ENCODE measurements at regions not wholly inside any gene's neighbourhood (a gene's known extent, or its start where the extent isn't known, plus 50 kb on each side); places are given as distances from the start of the nearest gene placed in this dataset.
A peak's percentile ranks its signal among the peaks of the same experiment; 100 is the strongest.

DNA sequence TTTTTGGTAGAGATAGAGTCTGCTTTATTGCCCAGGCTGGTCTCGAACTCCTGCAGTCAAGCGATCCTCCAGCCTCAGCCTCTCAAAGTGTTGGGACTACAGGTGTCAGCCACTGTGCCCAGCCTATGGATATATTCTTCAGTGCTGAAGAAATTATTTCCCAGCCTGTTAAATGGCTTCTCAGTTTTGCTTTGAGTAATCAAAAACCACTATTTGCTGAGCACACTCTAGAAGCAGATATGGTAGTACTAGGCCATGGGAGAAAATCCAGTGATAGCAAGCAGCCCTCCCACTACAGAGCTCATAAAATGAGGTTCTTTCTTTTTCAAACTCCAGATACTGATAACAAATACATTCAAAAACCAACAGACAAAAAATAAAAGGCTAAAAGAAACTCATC is 80.6 kb upstream of the CLDN10 start:
- DNase-seq (ENCODE audit: low spot score) (no peak), ATAC-seq (no peak)
- POLR2A ChIA-PET, result no interaction called here
- CTCF ChIA-PET, result interaction anchor here (1.7 to 3.9 kb wide), 2 partner anchors 68 to 280 kb away, joined by 11 to 21 read pairs; no protein-coding TSS in a partner anchor
- peaks cover 13% of the 10 kb centered on the region for H3K4me1 Mint-ChIP-seq
- TF ChIP-seq CREB1 (CRISPR knock-in tag; IDR thresholded peaks at IDR 0.05) (no peak), NR1H2 (CRISPR knock-in tag; IDR thresholded peaks at IDR 0.05) (no peak), MYBL2 (CRISPR knock-in tag; IDR thresholded peaks at IDR 0.05) (no peak), ZNF396 (CRISPR knock-in tag; IDR thresholded peaks at IDR 0.05; ENCODE audit: borderline replicate concordance) (no peak), ZNF671 (CRISPR knock-in tag; IDR thresholded peaks at IDR 0.05) (no peak), NR2C2 (CRISPR knock-in tag; IDR thresholded peaks at IDR 0.05) (no peak)
- TF ChIP-seq, protein P1, sequence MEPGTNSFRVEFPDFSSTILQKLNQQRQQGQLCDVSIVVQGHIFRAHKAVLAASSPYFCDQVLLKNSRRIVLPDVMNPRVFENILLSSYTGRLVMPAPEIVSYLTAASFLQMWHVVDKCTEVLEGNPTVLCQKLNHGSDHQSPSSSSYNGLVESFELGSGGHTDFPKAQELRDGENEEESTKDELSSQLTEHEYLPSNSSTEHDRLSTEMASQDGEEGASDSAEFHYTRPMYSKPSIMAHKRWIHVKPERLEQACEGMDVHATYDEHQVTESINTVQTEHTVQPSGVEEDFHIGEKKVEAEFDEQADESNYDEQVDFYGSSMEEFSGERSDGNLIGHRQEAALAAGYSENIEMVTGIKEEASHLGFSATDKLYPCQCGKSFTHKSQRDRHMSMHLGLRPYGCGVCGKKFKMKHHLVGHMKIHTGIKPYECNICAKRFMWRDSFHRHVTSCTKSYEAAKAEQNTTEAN (CRISPR knock-in tag; IDR thresholded peaks at IDR 0.05), result no peak
- TF ChIP-seq, protein P2, sequence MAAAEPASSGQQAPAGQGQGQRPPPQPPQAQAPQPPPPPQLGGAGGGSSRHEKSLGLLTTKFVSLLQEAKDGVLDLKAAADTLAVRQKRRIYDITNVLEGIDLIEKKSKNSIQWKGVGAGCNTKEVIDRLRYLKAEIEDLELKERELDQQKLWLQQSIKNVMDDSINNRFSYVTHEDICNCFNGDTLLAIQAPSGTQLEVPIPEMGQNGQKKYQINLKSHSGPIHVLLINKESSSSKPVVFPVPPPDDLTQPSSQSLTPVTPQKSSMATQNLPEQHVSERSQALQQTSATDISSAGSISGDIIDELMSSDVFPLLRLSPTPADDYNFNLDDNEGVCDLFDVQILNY (CRISPR knock-in tag; IDR thresholded peaks at IDR 0.05), result no peak
- TF ChIP-seq, protein P3, sequence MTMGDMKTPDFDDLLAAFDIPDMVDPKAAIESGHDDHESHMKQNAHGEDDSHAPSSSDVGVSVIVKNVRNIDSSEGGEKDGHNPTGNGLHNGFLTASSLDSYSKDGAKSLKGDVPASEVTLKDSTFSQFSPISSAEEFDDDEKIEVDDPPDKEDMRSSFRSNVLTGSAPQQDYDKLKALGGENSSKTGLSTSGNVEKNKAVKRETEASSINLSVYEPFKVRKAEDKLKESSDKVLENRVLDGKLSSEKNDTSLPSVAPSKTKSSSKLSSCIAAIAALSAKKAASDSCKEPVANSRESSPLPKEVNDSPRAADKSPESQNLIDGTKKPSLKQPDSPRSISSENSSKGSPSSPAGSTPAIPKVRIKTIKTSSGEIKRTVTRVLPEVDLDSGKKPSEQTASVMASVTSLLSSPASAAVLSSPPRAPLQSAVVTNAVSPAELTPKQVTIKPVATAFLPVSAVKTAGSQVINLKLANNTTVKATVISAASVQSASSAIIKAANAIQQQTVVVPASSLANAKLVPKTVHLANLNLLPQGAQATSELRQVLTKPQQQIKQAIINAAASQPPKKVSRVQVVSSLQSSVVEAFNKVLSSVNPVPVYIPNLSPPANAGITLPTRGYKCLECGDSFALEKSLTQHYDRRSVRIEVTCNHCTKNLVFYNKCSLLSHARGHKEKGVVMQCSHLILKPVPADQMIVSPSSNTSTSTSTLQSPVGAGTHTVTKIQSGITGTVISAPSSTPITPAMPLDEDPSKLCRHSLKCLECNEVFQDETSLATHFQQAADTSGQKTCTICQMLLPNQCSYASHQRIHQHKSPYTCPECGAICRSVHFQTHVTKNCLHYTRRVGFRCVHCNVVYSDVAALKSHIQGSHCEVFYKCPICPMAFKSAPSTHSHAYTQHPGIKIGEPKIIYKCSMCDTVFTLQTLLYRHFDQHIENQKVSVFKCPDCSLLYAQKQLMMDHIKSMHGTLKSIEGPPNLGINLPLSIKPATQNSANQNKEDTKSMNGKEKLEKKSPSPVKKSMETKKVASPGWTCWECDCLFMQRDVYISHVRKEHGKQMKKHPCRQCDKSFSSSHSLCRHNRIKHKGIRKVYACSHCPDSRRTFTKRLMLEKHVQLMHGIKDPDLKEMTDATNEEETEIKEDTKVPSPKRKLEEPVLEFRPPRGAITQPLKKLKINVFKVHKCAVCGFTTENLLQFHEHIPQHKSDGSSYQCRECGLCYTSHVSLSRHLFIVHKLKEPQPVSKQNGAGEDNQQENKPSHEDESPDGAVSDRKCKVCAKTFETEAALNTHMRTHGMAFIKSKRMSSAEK (CRISPR knock-in tag; IDR thresholded peaks at IDR 0.05; ENCODE audit: borderline replicate concordance), result no peak
- TF ChIP-seq, protein P4, sequence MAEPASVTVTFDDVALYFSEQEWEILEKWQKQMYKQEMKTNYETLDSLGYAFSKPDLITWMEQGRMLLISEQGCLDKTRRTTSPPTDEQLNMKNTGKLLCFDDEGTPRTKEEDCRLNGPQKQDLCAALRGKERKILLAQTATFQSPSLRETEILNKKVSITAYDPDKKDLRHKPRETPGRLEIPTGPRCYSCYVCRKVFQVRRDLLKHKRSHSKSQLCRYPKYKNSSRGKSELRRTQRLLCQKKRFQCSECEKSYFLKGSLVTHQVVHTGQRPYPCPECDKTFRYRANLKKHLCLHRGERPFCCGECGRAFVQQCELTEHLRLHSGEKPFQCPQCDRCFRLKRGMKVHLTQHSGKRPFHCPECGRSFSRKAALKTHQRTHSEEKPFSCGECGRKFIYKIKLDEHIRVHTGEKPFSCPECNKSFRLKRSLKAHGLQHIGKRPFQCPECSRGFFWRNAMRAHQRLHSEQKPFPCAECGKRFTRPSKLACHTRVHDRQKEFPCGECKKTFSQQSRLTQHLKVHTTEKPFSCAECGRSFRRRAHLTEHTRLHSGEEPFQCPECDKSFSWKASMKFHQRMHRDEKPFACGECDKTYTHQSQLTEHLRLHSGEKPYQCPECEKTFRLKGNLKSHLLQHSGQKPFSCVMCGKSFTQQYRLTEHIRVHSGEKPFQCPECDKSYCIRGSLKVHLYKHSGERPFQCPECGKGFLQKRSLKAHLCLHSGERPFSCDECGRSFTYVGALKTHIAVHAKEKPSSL (CRISPR knock-in tag; conservative IDR thresholded peaks at IDR 0.05), result no peak
- TF ChIP-seq, protein P5, sequence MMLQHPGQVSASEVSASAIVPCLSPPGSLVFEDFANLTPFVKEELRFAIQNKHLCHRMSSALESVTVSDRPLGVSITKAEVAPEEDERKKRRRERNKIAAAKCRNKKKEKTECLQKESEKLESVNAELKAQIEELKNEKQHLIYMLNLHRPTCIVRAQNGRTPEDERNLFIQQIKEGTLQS (CRISPR knock-in tag; conservative IDR thresholded peaks at IDR 0.05), result no peak
- H3K27ac Mint-ChIP-seq, result no peak overlapping the region
- no peaks in the 10 kb centered on the region; the same call in 1 of the 2 replicates for H3K27me3 Mint-ChIP-seq (ENCODE audit: low read depth)
- H3K9me3 Mint-ChIP-seq, result peaks cover 10% of the 10 kb centered on the region
- H3K36me3 Mint-ChIP-seq, result no peaks in the 10 kb centered on the region
- no peak overlapping the region for H3K4me3 Mint-ChIP-seq

DNA sequence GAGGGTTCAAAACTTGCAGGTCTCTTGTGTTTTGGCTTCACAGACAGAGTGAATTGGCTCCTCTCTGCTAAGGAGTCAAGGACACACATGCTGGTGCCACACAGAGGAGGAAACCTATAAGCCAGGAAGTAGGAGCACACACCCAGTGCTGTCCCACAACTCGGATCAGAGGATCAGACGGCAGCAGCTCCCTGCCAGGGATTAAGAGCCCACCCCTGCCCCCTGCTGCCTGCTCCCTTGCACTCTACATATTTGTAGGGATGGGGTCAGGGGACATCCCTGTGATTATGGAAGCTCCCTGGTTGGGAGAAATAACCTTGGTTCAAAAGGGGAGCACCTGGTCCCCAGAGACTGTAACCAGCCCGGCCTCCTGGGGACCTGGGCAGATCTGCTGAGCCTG is 77.5 kb upstream of the CLDN10 start:
- H3K27ac Mint-ChIP-seq, result no peak overlapping the region
- no peaks in the 10 kb centered on the region for H3K9me3 Mint-ChIP-seq
- ATAC-seq, result peak; percentile 31
- ChIA-PET CTCF (interaction anchor here (0.7 to 6.3 kb wide), 10 partner anchors 12 to 359 kb away, joined by 3 to 34 read pairs (median 3); no protein-coding TSS in a partner anchor), POLR2A (interaction anchor here (0.5 to 0.6 kb wide), 2 partner anchors 72 to 302 kb away, joined by 3 to 9 read pairs; no protein-coding TSS in a partner anchor)
- H3K4me1 Mint-ChIP-seq, result peaks cover 13% of the 10 kb centered on the region
- no peaks in the 10 kb centered on the region; the same call in 1 of the 2 replicates for H3K27me3 Mint-ChIP-seq (ENCODE audit: low read depth)
- no peak overlapping the region for H3K4me3 Mint-ChIP-seq
- DNase-seq (ENCODE audit: low spot score), result no peak
- no peaks in the 10 kb centered on the region for H3K36me3 Mint-ChIP-seq
- TF ChIP-seq, protein P1 (CRISPR knock-in tag; IDR thresholded peaks at IDR 0.05), result no peak
- TF ChIP-seq JUN (CRISPR knock-in tag; IDR thresholded peaks at IDR 0.05), result no peak
- TF ChIP-seq, protein P6, sequence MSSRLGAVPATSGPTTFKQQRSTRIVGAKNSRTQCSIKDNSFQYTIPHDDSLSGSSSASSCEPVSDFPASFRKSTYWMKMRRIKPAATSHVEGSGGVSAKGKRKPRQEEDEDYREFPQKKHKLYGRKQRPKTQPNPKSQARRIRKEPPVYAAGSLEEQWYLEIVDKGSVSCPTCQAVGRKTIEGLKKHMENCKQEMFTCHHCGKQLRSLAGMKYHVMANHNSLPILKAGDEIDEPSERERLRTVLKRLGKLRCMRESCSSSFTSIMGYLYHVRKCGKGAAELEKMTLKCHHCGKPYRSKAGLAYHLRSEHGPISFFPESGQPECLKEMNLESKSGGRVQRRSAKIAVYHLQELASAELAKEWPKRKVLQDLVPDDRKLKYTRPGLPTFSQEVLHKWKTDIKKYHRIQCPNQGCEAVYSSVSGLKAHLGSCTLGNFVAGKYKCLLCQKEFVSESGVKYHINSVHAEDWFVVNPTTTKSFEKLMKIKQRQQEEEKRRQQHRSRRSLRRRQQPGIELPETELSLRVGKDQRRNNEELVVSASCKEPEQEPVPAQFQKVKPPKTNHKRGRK (CRISPR knock-in tag; IDR thresholded peaks at IDR 0.05; ENCODE audit: borderline replicate concordance), result no peak
- TF ChIP-seq NR2C2 (CRISPR knock-in tag; IDR thresholded peaks at IDR 0.05), result no peak
- TF ChIP-seq CBFB (CRISPR knock-in tag; IDR thresholded peaks at IDR 0.05; ENCODE audit: low read depth), result no peak
- no peak for TF ChIP-seq OVOL2 (CRISPR knock-in tag; IDR thresholded peaks at IDR 0.05; ENCODE audit: borderline replicate concordance)
- no peak for TF ChIP-seq ELF4 (CRISPR knock-in tag; IDR thresholded peaks at IDR 0.05; ENCODE audit: low read depth)
- TF ChIP-seq, protein P7, sequence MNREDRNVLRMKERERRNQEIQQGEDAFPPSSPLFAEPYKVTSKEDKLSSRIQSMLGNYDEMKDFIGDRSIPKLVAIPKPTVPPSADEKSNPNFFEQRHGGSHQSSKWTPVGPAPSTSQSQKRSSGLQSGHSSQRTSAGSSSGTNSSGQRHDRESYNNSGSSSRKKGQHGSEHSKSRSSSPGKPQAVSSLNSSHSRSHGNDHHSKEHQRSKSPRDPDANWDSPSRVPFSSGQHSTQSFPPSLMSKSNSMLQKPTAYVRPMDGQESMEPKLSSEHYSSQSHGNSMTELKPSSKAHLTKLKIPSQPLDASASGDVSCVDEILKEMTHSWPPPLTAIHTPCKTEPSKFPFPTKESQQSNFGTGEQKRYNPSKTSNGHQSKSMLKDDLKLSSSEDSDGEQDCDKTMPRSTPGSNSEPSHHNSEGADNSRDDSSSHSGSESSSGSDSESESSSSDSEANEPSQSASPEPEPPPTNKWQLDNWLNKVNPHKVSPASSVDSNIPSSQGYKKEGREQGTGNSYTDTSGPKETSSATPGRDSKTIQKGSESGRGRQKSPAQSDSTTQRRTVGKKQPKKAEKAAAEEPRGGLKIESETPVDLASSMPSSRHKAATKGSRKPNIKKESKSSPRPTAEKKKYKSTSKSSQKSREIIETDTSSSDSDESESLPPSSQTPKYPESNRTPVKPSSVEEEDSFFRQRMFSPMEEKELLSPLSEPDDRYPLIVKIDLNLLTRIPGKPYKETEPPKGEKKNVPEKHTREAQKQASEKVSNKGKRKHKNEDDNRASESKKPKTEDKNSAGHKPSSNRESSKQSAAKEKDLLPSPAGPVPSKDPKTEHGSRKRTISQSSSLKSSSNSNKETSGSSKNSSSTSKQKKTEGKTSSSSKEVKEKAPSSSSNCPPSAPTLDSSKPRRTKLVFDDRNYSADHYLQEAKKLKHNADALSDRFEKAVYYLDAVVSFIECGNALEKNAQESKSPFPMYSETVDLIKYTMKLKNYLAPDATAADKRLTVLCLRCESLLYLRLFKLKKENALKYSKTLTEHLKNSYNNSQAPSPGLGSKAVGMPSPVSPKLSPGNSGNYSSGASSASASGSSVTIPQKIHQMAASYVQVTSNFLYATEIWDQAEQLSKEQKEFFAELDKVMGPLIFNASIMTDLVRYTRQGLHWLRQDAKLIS (CRISPR knock-in tag; IDR thresholded peaks at IDR 0.05; ENCODE audit: borderline replicate concordance), result no peak
